NCI-H1092 treated with DMSO at 0.1 percent for 48 hours (cell line): ENCODE measurements at regions not wholly inside any gene's neighbourhood (a gene's known extent, or its start where the extent isn't known, plus 50 kb on each side); places are given as distances from the start of the nearest gene placed in this dataset.

Experiments used
- DNase-seq: peaks from one replicate; lab custom pipeline; 2025; lab: John Stamatoyannopoulos, UW

- no peak for DNase-seq
Observed at GRCh38 chr4:126682250-126682649, 950.5 kb upstream of the INTU start.

- DNase-seq: no peak
Observed at GRCh38 chr4:126686491-126686890, 946.3 kb upstream of the INTU start.

GRCh38 chr4:126687655-126688358 lies 945.0 kb upstream of the INTU start:
- no peak for DNase-seq

GRCh38 chr4:126691797-126692196 lies 941.0 kb upstream of the INTU start:
- DNase-seq: no peak

- DNase-seq: no peak
Observed at GRCh38 chr4:126697748-126698147, 935.0 kb upstream of the INTU start.

GRCh38 chr4:126698224-126698623 lies 934.5 kb upstream of the INTU start:
- no peak for DNase-seq

- DNase-seq: peak; percentile 66
Observed at GRCh38 chr4:126701756-126702155, 931.0 kb upstream of the INTU start.

- no peak for DNase-seq
Observed at GRCh38 chr4:126702747-126703146, 930.0 kb upstream of the INTU start.

GRCh38 chr4:126705266-126705665 lies 927.5 kb upstream of the INTU start:
- DNase-seq: no peak

- DNase-seq: no peak
Observed at GRCh38 chr4:126708716-126709115, 924.0 kb upstream of the INTU start.

- no peak for DNase-seq
Observed at GRCh38 chr4:126710935-126711334, 921.8 kb upstream of the INTU start.

GRCh38 chr4:126715067-126715466 lies 917.7 kb upstream of the INTU start:
- no peak for DNase-seq

GRCh38 chr4:126715681-126716080 lies 917.1 kb upstream of the INTU start:
- DNase-seq: no peak

GRCh38 chr4:126718136-126718535 lies 914.6 kb upstream of the INTU start:
- DNase-seq: no peak

- no peak for DNase-seq
Observed at GRCh38 chr4:126719852-126720251, 912.9 kb upstream of the INTU start.

GRCh38 chr4:126725906-126726305 lies 906.9 kb upstream of the INTU start:
- DNase-seq: no peak

- no peak for DNase-seq
Observed at GRCh38 chr4:126727461-126727860, 905.3 kb upstream of the INTU start.

GRCh38 chr4:126731062-126731461 lies 901.7 kb upstream of the INTU start:
- DNase-seq: no peak

- peak; percentile 55 for DNase-seq
Observed at GRCh38 chr4:126733301-126733700, 899.5 kb upstream of the INTU start.

GRCh38 chr4:126734465-126734864 lies 898.3 kb upstream of the INTU start:
- no peak for DNase-seq

- DNase-seq: no peak
Observed at GRCh38 chr4:126735294-126736132, 897.2 kb upstream of the INTU start.

- DNase-seq: no peak
Observed at GRCh38 chr4:126736133-126736518, 896.6 kb upstream of the INTU start.

- no peak for DNase-seq
Observed at GRCh38 chr4:126737899-126738526, 894.7 kb upstream of the INTU start.
